ENCODE measurements at regions not wholly inside any gene's neighbourhood (a gene's known extent, or its start where the extent isn't known, plus 50 kb on each side); places are given as distances from the start of the nearest gene placed in this dataset.

DNA sequence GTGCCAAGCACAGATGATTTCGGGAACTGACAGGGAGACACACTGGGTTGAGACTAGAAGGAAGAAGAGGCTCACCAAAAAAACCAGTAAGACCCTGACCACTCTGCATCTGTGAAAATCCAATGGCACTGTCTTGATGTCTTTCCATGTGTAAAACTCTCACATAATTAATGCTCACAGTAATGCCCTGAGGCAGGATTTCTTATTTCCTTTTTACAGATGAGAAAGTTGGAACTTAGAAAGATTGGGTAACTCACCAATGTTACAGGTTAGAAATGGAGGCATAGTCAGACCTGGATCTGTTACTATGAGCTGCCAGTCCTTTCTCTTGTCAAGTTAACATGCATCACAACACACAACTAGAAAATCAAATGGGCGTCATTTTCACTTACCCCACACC lies 151.0 kb upstream of the MCHR2 start:
- no peak for DNase-seq (ENCODE audit: low read depth in 3 of 3, low spot score in 1 of 3)

DNA sequence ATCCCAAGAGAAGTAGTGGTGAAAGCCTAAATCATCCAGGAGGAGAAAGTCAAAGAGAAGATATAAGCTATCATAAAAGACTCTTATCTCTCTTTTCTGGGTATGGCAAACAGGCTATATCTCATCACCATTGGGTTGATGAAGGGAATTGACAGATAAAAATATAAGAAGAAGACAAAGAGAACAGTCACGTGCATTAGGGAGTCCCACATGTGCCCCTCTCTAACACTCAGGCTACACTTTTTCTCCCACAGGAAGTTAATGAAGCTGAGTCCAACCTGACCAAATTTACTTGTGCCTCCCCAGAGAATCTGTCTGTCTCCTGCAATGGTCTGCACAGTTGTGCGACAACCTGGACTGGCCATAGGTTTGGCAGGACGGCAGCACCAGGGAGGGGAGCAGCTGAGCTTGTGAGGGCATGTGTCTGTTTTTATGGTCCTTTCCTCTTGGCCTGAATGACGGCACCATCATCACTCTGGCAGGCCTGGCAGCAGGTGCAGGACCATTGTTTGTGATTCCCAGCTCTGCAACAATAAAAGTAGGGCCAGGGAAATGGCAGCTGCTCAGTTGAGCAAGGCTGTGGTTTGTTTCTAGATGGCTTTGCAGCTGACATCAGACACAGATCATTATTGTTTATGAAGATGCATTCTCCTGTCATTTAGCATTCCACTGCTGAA lies 144.5 kb upstream of the MCHR2 start:
- DNase-seq (ENCODE audit: low read depth in 3 of 3, low spot score in 1 of 3) = no peak

GRCh38 chr6:100137759-100138158 lies 143.7 kb upstream of the MCHR2 start:
- DNase-seq (ENCODE audit: low read depth in 3 of 3, low spot score in 1 of 3) = no peak

- no peak for DNase-seq (ENCODE audit: low read depth in 3 of 3, low spot score in 1 of 3)
Measured at GRCh38 chr6:100136590-100136989, 142.6 kb upstream of the MCHR2 start.

DNA sequence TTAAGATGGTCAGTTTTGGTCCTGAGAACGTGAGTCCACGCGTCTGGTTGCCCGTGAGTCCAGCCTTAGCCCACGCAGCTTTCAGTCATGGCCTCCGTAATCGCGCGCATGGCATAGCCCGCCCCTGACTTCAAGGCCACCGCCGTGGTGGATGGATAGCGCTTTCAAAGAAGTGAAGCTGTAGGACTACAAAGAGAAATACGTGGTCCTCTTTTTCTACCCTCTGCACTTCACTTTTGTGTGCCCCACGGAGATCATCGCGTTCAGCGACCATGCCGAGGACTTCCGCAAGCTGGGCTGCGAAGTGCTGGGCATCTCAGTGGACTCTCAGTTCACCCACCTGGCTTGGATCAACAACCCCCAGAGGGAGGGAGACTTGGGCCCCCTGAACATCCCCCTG lies 142.0 kb upstream of the MCHR2 start:
- no peak for DNase-seq (ENCODE audit: low read depth in 3 of 3, low spot score in 1 of 3)

DNA sequence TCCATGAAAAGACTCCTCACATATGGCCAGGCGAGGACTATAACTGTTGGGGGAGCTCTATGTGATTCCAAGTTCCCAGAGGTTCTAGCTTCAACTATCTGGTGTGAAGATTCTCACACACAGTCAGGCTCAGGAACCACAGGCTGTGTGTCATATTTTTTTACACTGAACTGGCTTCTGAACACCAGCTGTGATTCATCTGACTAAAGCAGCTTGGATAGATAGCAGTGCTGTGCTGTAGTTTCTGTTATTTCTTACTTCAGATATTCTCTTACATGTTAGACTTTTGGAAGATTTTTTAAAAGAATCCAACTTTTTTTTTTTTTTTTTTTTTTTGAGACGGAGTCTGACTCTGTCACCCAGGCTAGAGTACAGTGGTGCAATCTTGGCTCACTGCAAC lies 140.7 kb upstream of the MCHR2 start:
- no peak for DNase-seq (ENCODE audit: low read depth in 3 of 3, low spot score in 1 of 3)

DNA sequence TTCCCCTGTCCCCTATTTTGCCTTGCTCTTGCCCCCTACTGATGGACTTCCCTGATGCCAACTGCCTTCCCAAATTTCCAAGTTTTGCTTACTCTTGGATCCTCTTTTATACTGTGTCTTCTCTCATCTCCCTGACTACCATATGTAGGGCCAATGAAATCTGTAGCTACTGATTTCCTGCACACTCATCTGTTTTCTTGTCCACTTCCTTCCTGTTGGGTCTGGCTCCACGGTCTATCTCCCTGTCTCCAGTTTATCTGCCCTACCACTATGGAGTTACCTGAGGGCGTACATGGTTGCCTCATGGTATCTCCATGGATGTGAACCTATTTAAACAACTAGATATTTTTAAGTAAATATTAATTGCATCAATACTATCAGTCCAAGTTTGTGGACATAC lies 140.3 kb upstream of the MCHR2 start:
- no peak for DNase-seq (ENCODE audit: low read depth in 3 of 3, low spot score in 1 of 3)

DNA sequence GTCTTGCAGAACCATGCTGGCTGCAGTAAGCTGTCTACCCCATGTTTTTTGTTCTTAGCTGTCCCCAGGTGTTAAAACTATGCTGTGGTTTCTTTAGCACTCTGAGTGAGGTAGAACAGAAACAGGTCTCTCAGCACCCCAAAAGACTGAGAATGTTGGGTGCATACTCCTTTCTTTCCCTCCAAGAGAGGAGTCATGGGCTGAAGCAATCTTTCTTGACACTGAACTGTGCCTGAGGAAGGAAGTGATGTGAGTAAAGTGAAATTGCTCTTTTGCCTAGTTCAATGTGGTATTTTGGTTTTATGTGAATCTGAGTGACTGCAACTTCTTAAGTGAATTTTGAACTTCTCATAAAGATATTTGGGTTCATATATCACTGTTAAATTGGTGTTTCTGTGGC lies 138.0 kb upstream of the MCHR2 start:
- DNase-seq (ENCODE audit: low read depth in 3 of 3, low spot score in 1 of 3) = no peak

GRCh38 chr6:100130630-100131029 lies 136.6 kb upstream of the MCHR2 start:
- DNase-seq (ENCODE audit: low read depth in 3 of 3, low spot score in 1 of 3) = no peak

GRCh38 chr6:100126790-100127484 lies 132.9 kb upstream of the MCHR2 start:
- DNase-seq (ENCODE audit: low read depth in 3 of 3, low spot score in 1 of 3) = no peak

- no peak for DNase-seq (ENCODE audit: low read depth in 3 of 3, low spot score in 1 of 3)
Measured at GRCh38 chr6:100121854-100122609, 128.0 kb upstream of the MCHR2 start.

DNA sequence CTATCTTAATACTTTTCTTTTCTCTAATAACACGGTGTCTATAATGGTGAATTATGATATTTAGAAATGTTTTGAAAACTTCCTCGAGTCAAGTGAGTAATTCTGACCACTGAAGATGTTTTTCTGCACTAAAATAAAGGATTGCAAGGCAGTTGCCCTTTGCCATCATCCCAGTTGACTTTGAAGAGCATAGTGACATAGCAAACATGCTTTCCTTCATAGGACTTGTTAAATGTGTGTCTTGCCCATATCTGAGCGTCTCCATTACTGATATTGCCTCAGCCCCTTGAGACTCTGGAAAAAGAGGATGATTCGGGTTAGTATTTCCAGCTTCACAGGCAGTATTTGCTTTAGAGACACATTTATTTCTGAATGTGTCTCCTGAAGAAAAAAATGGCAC lies 125.2 kb upstream of the MCHR2 start:
- DNase-seq (ENCODE audit: low read depth in 3 of 3, low spot score in 1 of 3) = no peak

GRCh38 chr6:100118301-100118700 lies 124.3 kb upstream of the MCHR2 start:
- no peak for DNase-seq (ENCODE audit: low read depth in 3 of 3, low spot score in 1 of 3)

DNA sequence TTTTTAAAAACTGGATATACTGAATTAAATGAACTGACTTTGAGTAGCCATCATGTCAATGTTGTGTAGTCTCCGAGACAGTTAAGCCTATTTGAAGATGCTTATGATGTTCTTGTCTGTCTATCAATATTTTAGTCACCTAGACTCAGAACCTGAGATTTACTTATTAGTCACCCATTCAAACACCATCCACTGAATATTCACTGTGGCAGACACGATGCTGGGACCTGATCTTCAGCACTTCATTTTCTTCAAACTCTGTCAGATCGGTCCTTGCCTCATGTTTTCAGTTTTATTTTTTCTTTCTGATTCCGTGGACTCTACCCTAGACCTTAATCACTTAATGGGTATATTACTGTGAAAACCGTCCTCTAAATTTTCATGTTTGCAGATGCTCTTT lies 123.7 kb upstream of the MCHR2 start:
- DNase-seq (ENCODE audit: low read depth in 3 of 3, low spot score in 1 of 3) = no peak

GRCh38 chr6:100116411-100117194 lies 122.6 kb upstream of the MCHR2 start:
- no peak for DNase-seq (ENCODE audit: low read depth in 3 of 3, low spot score in 1 of 3)

- no peak for DNase-seq (ENCODE audit: low read depth in 3 of 3, low spot score in 1 of 3)
Measured at GRCh38 chr6:100115407-100116101, 121.5 kb upstream of the MCHR2 start.

DNA sequence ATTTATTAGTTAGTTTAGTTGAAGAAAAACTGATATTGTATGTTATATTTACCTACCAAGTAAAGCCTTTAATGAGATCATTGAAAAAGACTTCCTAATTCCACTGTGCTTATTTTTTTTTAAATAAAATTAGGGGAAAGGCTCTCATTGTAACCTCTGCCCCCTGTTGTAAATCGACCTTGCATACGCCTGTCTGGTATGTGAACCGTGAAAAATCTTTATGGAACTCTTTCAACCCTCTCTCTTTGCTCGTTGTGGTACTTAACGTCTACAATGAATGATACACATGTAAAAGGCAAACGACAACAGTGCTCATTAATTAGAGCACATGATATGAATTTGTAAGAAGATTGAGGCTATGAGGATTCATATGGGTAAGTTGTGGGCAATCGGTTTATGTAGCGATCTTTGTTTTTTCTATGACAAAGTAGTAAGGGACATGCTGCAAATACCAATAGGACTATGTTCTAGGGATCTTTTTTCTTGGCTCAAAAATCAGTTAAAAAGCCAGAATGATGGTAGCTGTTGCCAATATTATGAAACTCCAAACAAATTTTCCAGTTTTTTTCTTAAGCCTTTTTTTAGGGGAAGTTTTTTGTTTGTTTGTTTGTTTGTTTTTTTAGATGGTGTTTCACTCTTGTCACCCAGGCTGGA lies 119.0 kb upstream of the MCHR2 start:
- no peak for DNase-seq (ENCODE audit: low read depth in 3 of 3, low spot score in 1 of 3)

GRCh38 chr6:100105919-100106529 lies 112.0 kb upstream of the MCHR2 start:
- DNase-seq (ENCODE audit: low read depth in 3 of 3, low spot score in 1 of 3) = no peak

DNA sequence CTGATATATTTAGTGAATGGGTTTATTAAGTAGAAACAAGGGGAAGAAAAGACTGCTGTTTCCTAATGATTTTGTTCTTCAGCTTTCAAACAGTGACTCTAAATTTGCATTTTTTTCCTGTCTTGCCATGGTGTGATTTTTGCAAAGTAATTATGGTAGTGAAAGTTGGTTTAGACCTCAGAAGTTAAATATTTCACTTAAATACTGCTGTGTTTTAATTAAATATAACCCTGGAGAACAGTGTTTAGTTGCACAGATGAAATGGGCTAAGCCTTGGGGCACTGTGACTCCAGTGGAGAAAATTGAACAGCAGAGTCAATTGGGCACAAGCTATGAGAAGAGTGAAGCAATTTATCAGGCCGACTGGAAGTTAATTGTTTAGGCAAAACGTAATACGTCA lies 111.1 kb upstream of the MCHR2 start:
- DNase-seq (ENCODE audit: low read depth in 3 of 3, low spot score in 1 of 3) = no peak

DNA sequence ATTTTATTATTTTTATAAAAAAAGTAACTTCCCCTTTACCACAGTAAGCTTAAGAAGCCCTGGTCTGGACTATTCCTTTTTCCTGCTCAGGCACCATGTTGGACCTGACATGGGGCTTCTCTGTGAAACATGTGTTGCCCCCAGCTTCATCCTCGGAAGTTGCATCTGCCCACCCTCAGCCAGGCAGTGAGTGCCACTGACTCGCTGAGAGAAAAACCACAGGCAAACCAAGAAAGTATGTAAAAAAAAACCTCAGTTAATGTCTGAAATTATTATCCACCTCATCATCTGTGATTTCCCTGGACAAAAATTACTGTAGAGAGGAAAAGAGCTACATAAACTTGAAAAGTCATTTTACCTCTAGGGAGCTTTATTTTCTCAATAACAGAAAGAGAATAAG lies 109.9 kb upstream of the MCHR2 start:
- no peak for DNase-seq (ENCODE audit: low read depth in 3 of 3, low spot score in 1 of 3)

Data from stimulated activated CD4-positive, alpha-beta T cell treated with anti-CD3 and anti-CD28 coated beads, TNF-alpha, amount 100 ng/mL, for 1 hour (primary cell).